ENCODE measurements at regions not wholly inside any gene's neighbourhood (a gene's known extent, or its start where the extent isn't known, plus 50 kb on each side); places are given as distances from the start of the nearest gene placed in this dataset.

GRCh38 chr12:126608607-126609175 is 1543.5 kb downstream of the AACS start:
- no peak for TF ChIP-seq CTCF (IDR thresholded peaks at IDR 0.05; ENCODE audit: insufficient read depth, low read length, poor library complexity, severe bottlenecking)
- DNase-seq (ENCODE audit: low read depth): no peak
- H3K36me3 ChIP-seq (ENCODE audit: control insufficient read depth, insufficient read depth, low read length): no peaks in the 10 kb centered on the region
- no peaks in the 10 kb centered on the region for H3K27me3 ChIP-seq (ENCODE audit: control insufficient read depth, insufficient read depth, low read length)
- no peak overlapping the region for H3K4me3 ChIP-seq (ENCODE audit: low read depth, low read length)

- no peak overlapping the region for H3K4me3 ChIP-seq (ENCODE audit: low read depth, low read length)
- no peak for DNase-seq (ENCODE audit: low read depth)
- TF ChIP-seq CTCF (IDR thresholded peaks at IDR 0.05; ENCODE audit: insufficient read depth, low read length, poor library complexity, severe bottlenecking): no peak
- H3K36me3 ChIP-seq (ENCODE audit: control insufficient read depth, insufficient read depth, low read length): no peaks in the 10 kb centered on the region
- H3K27me3 ChIP-seq (ENCODE audit: control insufficient read depth, insufficient read depth, low read length): no peaks in the 10 kb centered on the region
Observed at GRCh38 chr12:126616441-126616840, 1551.2 kb downstream of the AACS start.

DNA sequence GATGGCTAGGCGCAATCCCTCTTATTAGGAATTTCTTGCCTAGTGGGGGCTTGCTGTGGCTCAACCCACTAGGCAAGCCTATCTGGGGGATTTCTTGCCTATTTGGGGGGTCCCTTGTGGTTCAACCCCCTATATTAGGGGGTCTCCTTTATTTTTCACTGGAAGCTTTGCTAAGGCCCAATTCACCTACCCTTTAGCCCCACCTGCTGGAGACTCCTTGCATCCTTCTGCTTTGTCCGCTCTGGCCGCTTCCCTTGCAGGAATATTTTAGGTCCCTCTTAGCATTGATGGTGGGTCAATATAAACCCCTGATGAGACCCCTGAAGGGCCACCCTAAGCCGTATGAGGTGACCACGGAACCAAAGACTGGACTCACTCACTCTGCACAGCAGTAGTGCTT is 1552.1 kb downstream of the AACS start:
- DNase-seq (ENCODE audit: low read depth): no peak
- Histone ChIP-seq H3K4me3 (ENCODE audit: low read depth, low read length) (no peak overlapping the region), H3K36me3 (ENCODE audit: control insufficient read depth, insufficient read depth, low read length) (no peaks in the 10 kb centered on the region), H3K27me3 (ENCODE audit: control insufficient read depth, insufficient read depth, low read length) (no peaks in the 10 kb centered on the region)
- TF ChIP-seq CTCF (IDR thresholded peaks at IDR 0.05; ENCODE audit: insufficient read depth, low read length, poor library complexity, severe bottlenecking): peak; percentile 20

DNA sequence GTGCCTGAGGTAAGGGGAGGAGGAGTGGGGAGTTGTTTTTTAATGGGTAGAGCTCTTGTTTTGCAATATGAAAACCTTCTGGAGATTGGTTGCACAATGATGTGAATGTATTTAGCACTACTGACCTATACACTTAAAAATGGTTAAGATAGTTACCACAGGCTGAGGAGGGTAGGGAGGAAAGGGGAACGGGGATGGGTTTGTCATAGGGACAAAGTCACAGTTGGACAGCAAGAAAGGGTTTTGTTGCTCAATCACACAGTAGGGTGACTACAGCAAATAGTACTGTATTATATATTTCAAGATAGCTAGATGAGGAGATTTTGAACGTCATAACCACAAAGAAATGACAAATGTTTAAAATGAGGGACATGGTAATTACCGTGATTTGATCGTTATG is 1562.4 kb downstream of the AACS start:
- Histone ChIP-seq H3K27me3 (ENCODE audit: control insufficient read depth, insufficient read depth, low read length) (no peaks in the 10 kb centered on the region), H3K4me3 (ENCODE audit: low read depth, low read length) (no peak overlapping the region), H3K36me3 (ENCODE audit: control insufficient read depth, insufficient read depth, low read length) (no peaks in the 10 kb centered on the region)
- no peak for TF ChIP-seq CTCF (IDR thresholded peaks at IDR 0.05; ENCODE audit: insufficient read depth, low read length, poor library complexity, severe bottlenecking)
- DNase-seq (ENCODE audit: low read depth): no peak

DNA sequence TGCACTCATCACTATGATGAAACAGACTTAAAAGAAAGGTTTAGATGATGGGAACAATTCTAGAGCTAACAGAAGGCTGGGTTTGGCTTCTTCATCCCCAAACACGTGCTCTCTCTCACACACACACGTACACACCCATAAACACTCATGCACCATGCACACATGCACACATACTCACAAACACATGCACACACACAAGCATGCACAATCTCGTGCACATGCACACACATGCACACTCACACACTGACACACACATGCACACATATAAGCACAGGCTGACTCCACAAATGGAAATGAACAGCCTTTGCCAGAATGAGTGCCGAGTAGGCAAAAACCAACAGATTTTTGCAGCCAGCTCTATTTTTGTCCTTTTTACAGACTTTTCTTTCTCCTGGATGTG is 1571.6 kb downstream of the AACS start:
- no peaks in the 10 kb centered on the region for H3K27me3 ChIP-seq (ENCODE audit: control insufficient read depth, insufficient read depth, low read length)
- no peak overlapping the region for H3K4me3 ChIP-seq (ENCODE audit: low read depth, low read length)
- no peak for DNase-seq (ENCODE audit: low read depth)
- H3K36me3 ChIP-seq (ENCODE audit: control insufficient read depth, insufficient read depth, low read length): no peaks in the 10 kb centered on the region
- no peak for TF ChIP-seq CTCF (IDR thresholded peaks at IDR 0.05; ENCODE audit: insufficient read depth, low read length, poor library complexity, severe bottlenecking)
